ENCODE measurements at regions not wholly inside any gene's neighbourhood (a gene's known extent, or its start where the extent isn't known, plus 50 kb on each side); places are given as distances from the start of the nearest gene placed in this dataset.

DNA sequence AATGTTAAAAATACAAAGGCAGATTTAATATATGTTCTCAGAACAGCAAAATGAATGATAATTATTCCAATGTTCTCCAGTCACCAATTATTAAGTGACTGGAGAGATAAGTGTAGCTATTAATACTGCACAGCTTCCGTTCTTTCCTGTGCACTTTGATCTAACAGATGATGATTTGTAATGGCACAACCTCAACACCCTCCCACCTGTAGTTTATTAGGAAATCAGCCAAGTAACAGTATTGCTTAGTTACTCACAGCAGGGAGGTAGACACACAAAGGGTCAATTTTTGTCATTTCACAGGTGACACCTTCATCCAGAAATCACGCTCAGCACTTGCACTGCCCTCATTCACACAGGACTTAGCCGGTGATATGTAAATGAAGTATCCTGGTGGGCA is 688.1 kb downstream of the EPHA3 start:
- Histone ChIP-seq H3K27me3 (ENCODE audit: control insufficient read depth in 3 of 3, insufficient read depth in 3 of 3, low read length in 2 of 3) (no peaks in the 10 kb centered on the region), H3K36me3 (ENCODE audit: control insufficient read depth in 4 of 4, insufficient read depth in 4 of 4, low read length in 4 of 4) (no peaks in the 10 kb centered on the region), H3K4me3 (no peak overlapping the region), H3K27ac (ENCODE audit: low read depth in 1 of 2, low read length in 1 of 2) (no peak overlapping the region), H3K9ac (ENCODE audit: insufficient read depth in 1 of 2, low read length in 2 of 2) (no peak overlapping the region), H3K9me3 (ENCODE audit: control insufficient read depth in 4 of 4, insufficient read depth in 3 of 4, low read length in 3 of 4) (peaks cover 0 to 2% (median 0%) of the 10 kb centered on the region in 4 donors), H3K4me1 (ENCODE audit: control insufficient read depth in 5 of 5, insufficient read depth in 5 of 5, low read length in 5 of 5) (no peaks in the 10 kb centered on the region)
- DNase-seq (no peak), ATAC-seq (ENCODE audit: insufficient read depth, low FRiP score) (no peak)
- TF ChIP-seq, protein P1, sequence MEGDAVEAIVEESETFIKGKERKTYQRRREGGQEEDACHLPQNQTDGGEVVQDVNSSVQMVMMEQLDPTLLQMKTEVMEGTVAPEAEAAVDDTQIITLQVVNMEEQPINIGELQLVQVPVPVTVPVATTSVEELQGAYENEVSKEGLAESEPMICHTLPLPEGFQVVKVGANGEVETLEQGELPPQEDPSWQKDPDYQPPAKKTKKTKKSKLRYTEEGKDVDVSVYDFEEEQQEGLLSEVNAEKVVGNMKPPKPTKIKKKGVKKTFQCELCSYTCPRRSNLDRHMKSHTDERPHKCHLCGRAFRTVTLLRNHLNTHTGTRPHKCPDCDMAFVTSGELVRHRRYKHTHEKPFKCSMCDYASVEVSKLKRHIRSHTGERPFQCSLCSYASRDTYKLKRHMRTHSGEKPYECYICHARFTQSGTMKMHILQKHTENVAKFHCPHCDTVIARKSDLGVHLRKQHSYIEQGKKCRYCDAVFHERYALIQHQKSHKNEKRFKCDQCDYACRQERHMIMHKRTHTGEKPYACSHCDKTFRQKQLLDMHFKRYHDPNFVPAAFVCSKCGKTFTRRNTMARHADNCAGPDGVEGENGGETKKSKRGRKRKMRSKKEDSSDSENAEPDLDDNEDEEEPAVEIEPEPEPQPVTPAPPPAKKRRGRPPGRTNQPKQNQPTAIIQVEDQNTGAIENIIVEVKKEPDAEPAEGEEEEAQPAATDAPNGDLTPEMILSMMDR (IDR thresholded peaks at IDR 0.05; ENCODE audit: control extremely low read depth, extremely low read depth), result no peak
- 59 to 61% methylated on average over 3 of the region's 3 CpGs for WGBS, 2 donors

DNA sequence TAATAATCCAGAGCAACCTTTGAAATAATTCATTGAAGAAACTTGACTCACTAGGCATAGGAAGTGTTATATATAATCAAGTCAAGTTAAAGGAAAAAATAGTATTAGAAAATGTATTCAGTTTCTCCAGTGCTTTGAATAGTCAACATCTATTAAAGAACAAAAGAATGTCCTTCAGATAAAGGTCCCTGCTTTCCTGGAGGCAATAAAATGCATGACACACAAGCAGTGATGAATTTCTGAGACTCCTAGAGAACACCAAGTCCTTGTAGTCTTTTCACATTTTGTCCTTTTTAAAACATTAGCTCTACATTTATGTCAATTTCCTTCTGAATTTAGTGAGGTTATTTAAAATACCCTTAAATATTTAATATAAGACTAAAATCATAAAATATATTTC is 695.5 kb downstream of the EPHA3 start:
- DNase-seq (no peak), ATAC-seq (ENCODE audit: insufficient read depth, low FRiP score) (no peak)
- peaks cover 0 to 10% (median 0%) of the 10 kb centered on the region in 5 donors for H3K4me1 ChIP-seq (ENCODE audit: control insufficient read depth in 5 of 5, insufficient read depth in 5 of 5, low read length in 5 of 5)
- H3K4me3 ChIP-seq, result no peak overlapping the region
- no peaks in the 10 kb centered on the region for H3K27me3 ChIP-seq (ENCODE audit: control insufficient read depth in 3 of 3, insufficient read depth in 3 of 3, low read length in 2 of 3)
- H3K9ac ChIP-seq (ENCODE audit: insufficient read depth in 1 of 2, low read length in 2 of 2), result no peak overlapping the region
- no peaks in the 10 kb centered on the region for H3K9me3 ChIP-seq (ENCODE audit: control insufficient read depth in 4 of 4, insufficient read depth in 3 of 4, low read length in 3 of 4)
- H3K27ac ChIP-seq (ENCODE audit: low read depth in 1 of 2, low read length in 1 of 2), result no peak overlapping the region
- TF ChIP-seq, protein P1 (IDR thresholded peaks at IDR 0.05; ENCODE audit: control extremely low read depth, extremely low read depth), result no peak
- H3K36me3 ChIP-seq (ENCODE audit: control insufficient read depth in 4 of 4, insufficient read depth in 4 of 4, low read length in 4 of 4), result no peaks in the 10 kb centered on the region

DNA sequence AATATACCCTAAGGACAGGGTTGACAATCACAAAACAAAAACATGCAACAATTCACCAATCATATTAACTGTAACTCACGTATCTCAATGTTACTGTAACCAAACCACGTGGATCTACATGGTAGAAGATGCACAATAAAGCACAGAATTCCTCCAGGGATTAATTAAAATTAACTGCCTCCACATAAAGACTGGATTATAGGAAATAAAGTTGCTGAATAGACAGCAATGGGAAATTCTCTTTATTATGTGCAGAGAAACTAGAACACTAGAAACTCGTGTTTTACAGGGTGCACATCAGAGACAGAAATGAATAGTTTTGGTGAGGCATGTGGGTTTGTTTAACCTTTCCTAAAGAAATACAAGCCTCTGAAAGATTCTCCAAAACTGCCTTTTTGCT is 696.3 kb downstream of the EPHA3 start:
- no peak overlapping the region for H3K4me3 ChIP-seq
- DNase-seq (no peak), ATAC-seq (ENCODE audit: insufficient read depth, low FRiP score) (no peak)
- 71 to 81% methylated on average over 3 of the region's 3 CpGs for WGBS, 2 donors
- H3K36me3 ChIP-seq (ENCODE audit: control insufficient read depth in 4 of 4, insufficient read depth in 4 of 4, low read length in 4 of 4), result no peaks in the 10 kb centered on the region
- H3K27me3 ChIP-seq (ENCODE audit: control insufficient read depth in 3 of 3, insufficient read depth in 3 of 3, low read length in 2 of 3), result no peaks in the 10 kb centered on the region
- TF ChIP-seq, protein P1 (IDR thresholded peaks at IDR 0.05; ENCODE audit: control extremely low read depth, extremely low read depth), result no peak
- H3K9ac ChIP-seq (ENCODE audit: insufficient read depth in 1 of 2, low read length in 2 of 2), result no peak overlapping the region
- peaks cover 0 to 10% (median 0%) of the 10 kb centered on the region in 5 donors for H3K4me1 ChIP-seq (ENCODE audit: control insufficient read depth in 5 of 5, insufficient read depth in 5 of 5, low read length in 5 of 5)
- no peaks in the 10 kb centered on the region for H3K9me3 ChIP-seq (ENCODE audit: control insufficient read depth in 4 of 4, insufficient read depth in 3 of 4, low read length in 3 of 4)
- no peak overlapping the region for H3K27ac ChIP-seq (ENCODE audit: low read depth in 1 of 2, low read length in 1 of 2)

DNA sequence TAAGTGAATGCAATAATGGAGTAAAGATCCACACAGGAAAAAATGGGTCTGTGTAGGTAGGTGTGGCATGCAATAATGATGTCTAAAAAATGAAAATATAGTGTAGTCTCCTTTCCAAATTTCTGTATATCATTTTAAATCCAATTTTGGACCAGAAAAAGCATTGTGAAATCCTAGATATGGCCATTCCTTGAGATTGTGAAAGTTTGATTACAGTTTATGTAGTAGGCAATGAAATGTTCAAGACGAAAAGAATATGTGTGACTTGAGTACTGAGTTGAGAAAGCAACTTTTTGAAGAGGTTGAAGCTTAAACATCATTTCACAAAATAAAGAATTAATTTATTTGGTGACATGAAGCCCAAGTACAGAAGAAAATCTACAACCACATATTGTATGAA is 698.7 kb downstream of the EPHA3 start:
- ATAC-seq (ENCODE audit: insufficient read depth, low FRiP score), result no peak
- DNase-seq, result peak in 2 of 3 donors; percentile 79 to 90
- Histone ChIP-seq H3K4me1 (ENCODE audit: control insufficient read depth in 5 of 5, insufficient read depth in 5 of 5, low read length in 5 of 5) (peaks cover 0 to 10% (median 0%) of the 10 kb centered on the region in 5 donors), H3K27ac (ENCODE audit: low read depth in 1 of 2, low read length in 1 of 2) (no peak overlapping the region), H3K9me3 (ENCODE audit: control insufficient read depth in 4 of 4, insufficient read depth in 3 of 4, low read length in 3 of 4) (no peaks in the 10 kb centered on the region), H3K36me3 (ENCODE audit: control insufficient read depth in 4 of 4, insufficient read depth in 4 of 4, low read length in 4 of 4) (no peaks in the 10 kb centered on the region), H3K9ac (ENCODE audit: insufficient read depth in 1 of 2, low read length in 2 of 2) (no peak overlapping the region), H3K4me3 (no peak overlapping the region), H3K27me3 (ENCODE audit: control insufficient read depth in 3 of 3, insufficient read depth in 3 of 3, low read length in 2 of 3) (no peaks in the 10 kb centered on the region)
- TF ChIP-seq, protein P1 (IDR thresholded peaks at IDR 0.05; ENCODE audit: control extremely low read depth, extremely low read depth), result no peak
- 66 to 83% methylated on average over 1 of the region's 1 CpG for WGBS, 2 donors
